GM18909 (cell line): ENCODE measurements at regions not wholly inside any gene's neighbourhood (a gene's known extent, or its start where the extent isn't known, plus 50 kb on each side); places are given as distances from the start of the nearest gene placed in this dataset.

Source experiments
- ATAC-seq: cut with Tn5 transposase; IDR thresholded peaks from one replicate; pipeline ENCODE4 v1.9.1; 2021; ENCODE audit warnings: mild to moderate bottlenecking; ENCODE audit not compliant: unreplicated experiment, poor library complexity

- no peak for ATAC-seq
These were observed 177.5 kb downstream of the SYK start for GRCh38 chr9:90979138-90979551.

- ATAC-seq = no peak
These were observed 178.0 kb downstream of the SYK start for GRCh38 chr9:90979639-90980038.

GRCh38 chr9:90981726-90982125 lies 180.1 kb downstream of the SYK start:
- no peak for ATAC-seq

- no peak for ATAC-seq
These were observed 181.8 kb downstream of the SYK start for GRCh38 chr9:90983394-90983793.

GRCh38 chr9:90985631-90986030 lies 184.0 kb downstream of the SYK start:
- no peak for ATAC-seq

- no peak for ATAC-seq
These were observed 184.5 kb downstream of the SYK start for GRCh38 chr9:90986161-90986560.

- ATAC-seq = no peak
These were observed 185.9 kb downstream of the SYK start for GRCh38 chr9:90987566-90987965.

GRCh38 chr9:90988318-90988717 lies 186.7 kb downstream of the SYK start:
- ATAC-seq = no peak

- no peak for ATAC-seq
These were observed 190.3 kb downstream of the SYK start for GRCh38 chr9:90991953-90992352.

- ATAC-seq = no peak
These were observed 193.9 kb downstream of the SYK start for GRCh38 chr9:90995516-90995915.

- no peak for ATAC-seq
These were observed 194.8 kb downstream of the SYK start for GRCh38 chr9:90996154-90997065.

- no peak for ATAC-seq
These were observed 197.0 kb downstream of the SYK start for GRCh38 chr9:90998573-90998972.

GRCh38 chr9:90999425-91000397 lies 198.1 kb downstream of the SYK start:
- no peak for ATAC-seq

GRCh38 chr9:91001146-91001611 lies 199.6 kb downstream of the SYK start:
- ATAC-seq = no peak

GRCh38 chr9:91004484-91004883 lies 202.9 kb downstream of the SYK start:
- ATAC-seq = no peak

GRCh38 chr9:91004992-91005391 lies 203.4 kb downstream of the SYK start:
- ATAC-seq = no peak

GRCh38 chr9:91006046-91006445 lies 204.4 kb downstream of the SYK start:
- ATAC-seq = no peak

- no peak for ATAC-seq
These were observed 206.9 kb downstream of the SYK start for GRCh38 chr9:91008568-91008967.

GRCh38 chr9:91011891-91012290 lies 210.3 kb downstream of the SYK start:
- ATAC-seq = no peak

- no peak for ATAC-seq
These were observed 211.6 kb downstream of the SYK start for GRCh38 chr9:91012933-91013841.
